Adrenal gland (tissue), 9 donors: ENCODE measurements at regions not wholly inside any gene's neighbourhood (a gene's known extent, or its start where the extent isn't known, plus 50 kb on each side); places are given as distances from the start of the nearest gene placed in this dataset.
A peak's percentile ranks its signal among the peaks of the same experiment; 100 is the strongest.

ENCODE experiments used
- DNase-seq, 7 donors: peaks; one replicate each; pipeline ENCODE4 v3.0.0-alpha.2; 2019 to 2020
- H3K27ac ChIP-seq, 5 donors: fragments of 200-600 bp; sonication (generic) in 4 of 5; 1 replicate in 3 of 5; 2 replicates in 2 of 5; pipeline versions ENCODE4 v1.5.1 to v1.8.0; 2016 to 2020; ENCODE audit warnings: mild to moderate bottlenecking in 1 of 5
- H3K27me3 ChIP-seq: fragments of 200-600 bp; 2 replicates; pipeline ENCODE4 v1.8.0; 2021
- H3K36me3 ChIP-seq, 2 donors: fragments of 200-600 bp; replicated peaks in 1 of 2; 1 replicate in 1 of 2; 2 replicates in 1 of 2; pipeline versions ENCODE4 v1.5.1 to v1.8.0; 2018 to 2022
- H3K4me1 ChIP-seq, 2 donors: fragments of 200-600 bp; replicated peaks in 1 of 2; 1 replicate in 1 of 2; 2 replicates in 1 of 2; pipeline versions ENCODE4 v1.5.1 to v1.8.0; 2018 to 2021
- H3K4me3 ChIP-seq, 4 donors: fragments of 200-600 bp; sonication (generic) in 3 of 4; one replicate each; pipeline ENCODE4 v1.5.1; 2016 to 2018
- H3K9me3 ChIP-seq, 3 donors: fragments of 200-600 bp; sonication (generic) in 1 of 3; replicated peaks in 1 of 3; 1 replicate in 2 of 3; 2 replicates in 1 of 3; pipeline versions ENCODE4 v1.5.1 to v1.8.0; 2016 to 2021
- POLR2A ChIP-seq, 2 donors: fragments of 450-650 bp; IDR thresholded peaks; one replicate each; pipeline ENCODE4 v1.6.1; 2017; ENCODE audit warnings: antibody characterized with exemption in 2 of 2, mild to moderate bottlenecking in 2 of 2, moderate library complexity in 1 of 2
- WGBS, 4 donors: extraction: QIAGEN DNeasy Blood & Tissue Kit in 2 of 4; methylation state at CpG; one replicate each; pipeline versions ENCODE4 v1.1.5 to v1.1.7; 2013 to 2017; 5-methylcytosine and 5-hydroxymethylcytosine counted together
- intact Hi-C, 2 donors: fragments of 100-400 bp; cut with DNase I; formaldehyde crosslinking; loops; one replicate each; pipeline versions ENCODE4 v1.14.1 to v1.15.0; 2022 to 2023
- small RNA-seq, 2 donors: library from RNA; depleted of rRNA; stranded (forward); fragments of <200 nt; gene quantifications; one replicate each; pipeline ENCODE3, GENCODE V24; 2016
- TF ChIP-seq, protein P1 (sequence below), 6 experiments: fragments of 450-650 bp in 4 of 6; fragments of 200-600 bp in 2 of 6; sonication (generic) in 1 of 6; IDR thresholded peaks; 1 replicate in 5 of 6; 2 replicates in 1 of 6; pipeline versions ENCODE4 v1.5.1 to v1.8.0; 2016 to 2021; ENCODE audit warnings: antibody characterized with exemption in 6 of 6, mild to moderate bottlenecking in 2 of 6, moderate library complexity in 1 of 6
- donor health status: healthy with polysubstance abuse.
- donor health status: Bipolar disorder and iron deficiency.
- donor health status: DM: yes; HTN: yes; CAD: no.
- donor health status: DM: no; HTN: no; CAD: no.
- donor health status: DM: no; HTN: no; CAD: no.

DNA sequence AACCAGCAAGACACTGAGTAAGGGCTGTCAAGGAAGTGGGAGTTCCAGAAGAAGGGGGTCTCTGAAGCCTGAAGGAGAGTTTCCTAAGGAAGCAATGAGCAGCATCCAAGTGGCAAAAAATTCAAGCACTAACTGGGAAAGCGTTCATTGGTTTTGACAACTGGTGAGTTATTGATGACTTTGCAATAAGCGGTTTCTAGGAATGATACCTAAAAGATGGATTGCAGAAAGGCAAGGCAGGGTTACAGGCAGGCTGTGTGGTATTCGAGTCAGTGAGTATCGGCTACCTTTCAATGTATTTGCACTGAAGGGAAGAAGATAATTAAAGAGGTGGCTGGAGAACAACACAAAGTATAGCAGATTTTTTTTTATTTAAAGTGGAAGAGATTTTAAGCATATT is 59.3 kb upstream of the NCAM1 start:
- Histone ChIP-seq H3K4me3 (no peak overlapping the region), H3K27ac (no peak overlapping the region), H3K36me3 (no peaks in the 10 kb centered on the region), H3K4me1 (peaks cover 0 to 10% of the 10 kb centered on the region in 2 donors), H3K27me3 (no peaks in the 10 kb centered on the region), H3K9me3 (no peaks in the 10 kb centered on the region)
- intact Hi-C loops, result no loop called here
- DNase-seq, result no peak
- WGBS, 4 donors, result 69 to 84% (median 77%) methylated on average over 4 of the region's 4 CpGs
- TF ChIP-seq POLR2A (IDR thresholded peaks at IDR 0.05), result no peak
- TF ChIP-seq, protein P1, sequence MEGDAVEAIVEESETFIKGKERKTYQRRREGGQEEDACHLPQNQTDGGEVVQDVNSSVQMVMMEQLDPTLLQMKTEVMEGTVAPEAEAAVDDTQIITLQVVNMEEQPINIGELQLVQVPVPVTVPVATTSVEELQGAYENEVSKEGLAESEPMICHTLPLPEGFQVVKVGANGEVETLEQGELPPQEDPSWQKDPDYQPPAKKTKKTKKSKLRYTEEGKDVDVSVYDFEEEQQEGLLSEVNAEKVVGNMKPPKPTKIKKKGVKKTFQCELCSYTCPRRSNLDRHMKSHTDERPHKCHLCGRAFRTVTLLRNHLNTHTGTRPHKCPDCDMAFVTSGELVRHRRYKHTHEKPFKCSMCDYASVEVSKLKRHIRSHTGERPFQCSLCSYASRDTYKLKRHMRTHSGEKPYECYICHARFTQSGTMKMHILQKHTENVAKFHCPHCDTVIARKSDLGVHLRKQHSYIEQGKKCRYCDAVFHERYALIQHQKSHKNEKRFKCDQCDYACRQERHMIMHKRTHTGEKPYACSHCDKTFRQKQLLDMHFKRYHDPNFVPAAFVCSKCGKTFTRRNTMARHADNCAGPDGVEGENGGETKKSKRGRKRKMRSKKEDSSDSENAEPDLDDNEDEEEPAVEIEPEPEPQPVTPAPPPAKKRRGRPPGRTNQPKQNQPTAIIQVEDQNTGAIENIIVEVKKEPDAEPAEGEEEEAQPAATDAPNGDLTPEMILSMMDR (IDR thresholded peaks at IDR 0.05), result no peak

DNA sequence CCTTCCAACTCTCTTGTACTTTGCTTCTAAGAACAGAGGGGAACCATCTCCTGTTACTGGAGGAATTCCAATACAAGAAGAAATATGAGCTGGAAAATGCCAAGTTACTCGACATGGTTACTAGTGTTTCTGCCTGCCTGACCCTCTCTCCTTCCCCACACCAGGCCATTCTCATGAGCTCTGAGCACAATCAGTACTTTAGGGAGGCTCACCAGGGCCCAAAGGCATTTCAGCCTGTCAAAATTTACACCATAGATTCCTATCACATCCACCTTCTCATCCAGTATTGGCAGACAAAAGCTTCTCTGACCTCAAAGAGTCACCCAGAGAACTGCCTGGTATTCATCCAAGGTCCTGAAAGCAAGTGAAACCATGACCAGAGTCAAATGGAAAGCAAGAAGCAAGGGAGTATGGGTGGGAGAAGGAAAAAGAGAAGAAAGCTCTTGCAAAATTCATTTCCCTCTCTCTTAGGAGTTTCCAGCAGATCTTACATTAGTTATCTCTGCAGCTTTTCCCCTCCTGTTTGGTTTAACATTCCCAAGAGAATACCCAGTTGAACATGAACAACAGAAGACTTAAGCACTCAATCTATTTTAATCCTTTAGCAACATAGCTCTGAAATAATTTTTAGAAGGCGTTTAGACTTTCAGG is 58.7 kb upstream of the NCAM1 start:
- no peak overlapping the region for H3K27ac ChIP-seq
- intact Hi-C loops, result no loop called here
- no peaks in the 10 kb centered on the region for H3K36me3 ChIP-seq
- peaks cover 0 to 10% of the 10 kb centered on the region in 2 donors for H3K4me1 ChIP-seq
- DNase-seq, result peak in 1 of 7 donors; percentile 27
- H3K9me3 ChIP-seq, result no peaks in the 10 kb centered on the region
- no peak overlapping the region for H3K4me3 ChIP-seq
- TF ChIP-seq, protein P1 (IDR thresholded peaks at IDR 0.05), result no peak
- WGBS, 4 donors, result 33 to 38% (median 35%) methylated on average over 2 of the region's 2 CpGs
- H3K27me3 ChIP-seq, result no peaks in the 10 kb centered on the region

DNA sequence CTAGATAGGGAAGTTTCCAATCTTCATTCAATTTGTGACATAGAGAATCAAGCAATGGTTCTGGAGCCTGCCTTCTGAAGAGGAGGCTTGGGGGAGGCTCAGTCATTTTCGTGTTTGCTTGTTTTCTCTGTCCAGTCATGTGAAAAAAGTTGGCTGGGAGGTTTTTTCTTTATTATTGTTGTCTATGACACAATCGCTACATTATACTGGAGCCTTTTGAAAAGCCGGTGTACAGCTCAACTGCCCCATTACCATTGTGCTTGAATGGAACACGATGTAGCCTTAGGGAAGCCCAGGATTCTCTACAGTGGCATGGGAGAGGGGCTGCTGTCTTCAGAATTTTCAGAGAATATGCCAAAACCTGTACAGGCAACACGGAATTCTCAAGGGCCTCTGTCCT is 57.9 kb upstream of the NCAM1 start:
- Histone ChIP-seq H3K27me3 (no peaks in the 10 kb centered on the region), H3K36me3 (no peaks in the 10 kb centered on the region), H3K9me3 (no peaks in the 10 kb centered on the region), H3K4me1 (peaks cover 0 to 10% of the 10 kb centered on the region in 2 donors), H3K27ac (no peak overlapping the region), H3K4me3 (no peak overlapping the region)
- TF ChIP-seq POLR2A (IDR thresholded peaks at IDR 0.05), result no peak
- TF ChIP-seq, protein P1 (IDR thresholded peaks at IDR 0.05), result no peak
- 67 to 78% (median 70%) methylated on average over 5 of the region's 5 CpGs for WGBS, 4 donors
- intact Hi-C loops, result no loop called here
- no peak for DNase-seq

DNA sequence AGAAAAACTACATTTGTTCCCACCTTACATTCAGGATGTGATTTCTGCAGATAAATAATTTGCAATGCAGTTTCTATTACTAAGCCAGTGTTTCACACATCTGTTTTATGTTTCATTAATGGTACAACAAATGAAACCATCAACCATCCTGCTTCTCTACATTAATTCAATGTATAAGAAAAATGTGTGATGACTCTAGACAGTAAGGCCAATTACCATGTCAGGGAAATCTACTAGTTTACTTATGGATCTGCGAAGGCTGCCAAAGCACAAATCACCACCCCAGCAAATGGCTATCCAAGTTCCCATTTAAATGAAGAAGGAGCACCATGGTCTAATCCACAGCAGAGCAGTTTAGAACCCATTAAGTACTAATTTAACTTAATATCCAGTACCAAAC is 50.1 kb upstream of the NCAM1 start:
- 82 to 97% (median 89%) methylated on average over 1 of the region's 1 CpG for WGBS, 4 donors

More for the DNA sequence above, 50.1 kb upstream of the NCAM1 start:
- H3K9me3 ChIP-seq, result no peaks in the 10 kb centered on the region
- intact Hi-C loops, result no loop called here
- H3K36me3 ChIP-seq, result no peaks in the 10 kb centered on the region
- H3K27ac ChIP-seq, result no peak overlapping the region
- no peak for DNase-seq
- no peaks in the 10 kb centered on the region for H3K4me1 ChIP-seq
- no peak overlapping the region for H3K4me3 ChIP-seq
- TF ChIP-seq POLR2A (IDR thresholded peaks at IDR 0.05), result no peak
- TF ChIP-seq, protein P1 (IDR thresholded peaks at IDR 0.05), result no peak
- H3K27me3 ChIP-seq, result no peaks in the 10 kb centered on the region

Small RNA genes lying in the stretch of these regions (small RNA-seq; reads per million reads assigned to genes)
- gene RF00477, result 0 reads per million in 2 donors
- 0.08 to 0.47 reads per million in 2 donors for gene RNU6-44P
